Gastroesophageal sphincter (tissue), 4 donors: ENCODE measurements at regions not wholly inside any gene's neighbourhood (a gene's known extent, or its start where the extent isn't known, plus 50 kb on each side); places are given as distances from the start of the nearest gene placed in this dataset.

Source experiments
- ATAC-seq: fragments of 150-250 bp; one replicate; pipeline ENCODE4 v1.9.1; 2016; ENCODE audit warnings: mild to moderate bottlenecking, moderate library complexity
- H3K27ac ChIP-seq, 4 donors: fragments of 200-600 bp; sonication (generic) in 3 of 4; 1 replicate in 3 of 4; 2 replicates in 1 of 4; pipeline ENCODE4 v1.5.1; 2016 to 2019
- H3K27me3 ChIP-seq: fragments of 200-600 bp; sonication (generic); one replicate; pipeline ENCODE4 v1.5.1; 2019
- H3K36me3 ChIP-seq, 2 donors: fragments of 200-600 bp; sonication (generic); one replicate each; pipeline ENCODE4 v1.5.1; 2019; ENCODE audit warnings: control low read depth in 1 of 2
- H3K4me1 ChIP-seq, 3 donors: fragments of 200-600 bp; sonication (generic); 1 replicate in 2 of 3; 2 replicates in 1 of 3; pipeline ENCODE4 v1.5.1; 2016 to 2019; ENCODE audit warnings: control low read depth in 2 of 3
- H3K4me3 ChIP-seq, 2 donors: fragments of 200-600 bp; sonication (generic); one replicate each; pipeline ENCODE4 v1.5.1; 2019; ENCODE audit warnings: mild to moderate bottlenecking in 1 of 2, moderate library complexity in 1 of 2
- H3K9me3 ChIP-seq, 3 donors: fragments of 200-600 bp; sonication (generic); one replicate each; pipeline ENCODE4 v1.5.1; 2017 to 2019; ENCODE audit warnings: control low read depth in 2 of 3
- CTCF ChIP-seq, 4 experiments: fragments of 200-600 bp in 2 of 4; fragments of 450-650 bp in 2 of 4; sonication (generic) in 1 of 4; IDR thresholded peaks; one replicate each; pipeline ENCODE4 v1.5.1; 2017 to 2019; ENCODE audit warnings: antibody characterized with exemption in 4 of 4, mild to moderate bottlenecking in 2 of 4, moderate library complexity in 2 of 4
- EP300 ChIP-seq: sonication (generic); formaldehyde crosslinking; IDR thresholded peaks from one replicate; pipeline ENCODE4 v1.6.1; 2017; ENCODE audit warnings: antibody characterized with exemption, mild to moderate bottlenecking
- POLR2A ChIP-seq, 2 donors: fragments of 450-650 bp; IDR thresholded peaks; one replicate each; pipeline ENCODE4 v1.6.1; 2017; ENCODE audit warnings: antibody characterized with exemption in 2 of 2, mild to moderate bottlenecking in 2 of 2, moderate library complexity in 1 of 2
- POLR2AphosphoS5 ChIP-seq: sonication (generic); formaldehyde crosslinking; IDR thresholded peaks from one replicate; pipeline ENCODE4 v1.6.1; 2017; ENCODE audit warnings: antibody characterized with exemption
- WGBS, 2 donors: methylation state at CpG; one replicate each; pipeline ENCODE4 v1.1.5; 2018; ENCODE audit warnings: low coverage in 1 of 2; 5-methylcytosine and 5-hydroxymethylcytosine counted together

GRCh38 chr2:13474538-13474937 is 757.8 kb downstream of the TRIB2 start:
- Histone ChIP-seq H3K27ac (no peak overlapping the region), H3K4me1 (no peaks in the 10 kb centered on the region), H3K9me3 (no peaks in the 10 kb centered on the region), H3K4me3 (no peak overlapping the region), H3K27me3 (no peaks in the 10 kb centered on the region), H3K36me3 (no peaks in the 10 kb centered on the region)
- WGBS, 2 donors: 68 to 73% methylated on average over 4 of the region's 4 CpGs
- no peak for ATAC-seq
- TF ChIP-seq POLR2A (IDR thresholded peaks at IDR 0.05): no peak
- no peak for TF ChIP-seq POLR2AphosphoS5
- TF ChIP-seq EP300: no peak
- no peak for TF ChIP-seq CTCF (IDR thresholded peaks at IDR 0.05)

DNA sequence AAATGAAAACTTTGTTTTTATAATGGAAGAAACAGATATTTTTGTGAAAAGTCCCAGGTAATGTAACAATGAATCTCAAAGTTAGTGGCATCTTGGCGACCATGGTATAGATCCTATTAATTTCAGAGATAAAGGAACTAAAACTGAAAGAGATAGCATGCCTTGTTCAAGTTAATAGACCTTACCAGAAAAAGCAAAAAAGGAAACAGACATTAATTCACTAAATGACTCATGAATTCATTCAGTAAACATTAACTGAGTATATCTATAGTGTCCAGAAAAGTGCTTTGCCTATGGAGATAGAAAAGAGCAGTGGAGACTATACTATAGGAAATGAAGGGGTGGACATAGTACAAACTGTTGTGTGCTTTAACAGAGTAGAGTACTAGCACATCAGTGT is 763.3 kb downstream of the TRIB2 start:
- H3K4me3 ChIP-seq: no peak overlapping the region
- no peaks in the 10 kb centered on the region for H3K27me3 ChIP-seq
- no peak for TF ChIP-seq EP300
- TF ChIP-seq POLR2AphosphoS5: no peak
- TF ChIP-seq POLR2A (IDR thresholded peaks at IDR 0.05): no peak
- no peak for TF ChIP-seq CTCF (IDR thresholded peaks at IDR 0.05)
- no peaks in the 10 kb centered on the region for H3K36me3 ChIP-seq
- H3K27ac ChIP-seq: no peak overlapping the region
- 54 to 80% methylated on average over 1 of the region's 1 CpG for whole genome bisulfite sequencing, 2 donors
- H3K4me1 ChIP-seq: no peaks in the 10 kb centered on the region
- no peaks in the 10 kb centered on the region for H3K9me3 ChIP-seq
- ATAC-seq: no peak

DNA sequence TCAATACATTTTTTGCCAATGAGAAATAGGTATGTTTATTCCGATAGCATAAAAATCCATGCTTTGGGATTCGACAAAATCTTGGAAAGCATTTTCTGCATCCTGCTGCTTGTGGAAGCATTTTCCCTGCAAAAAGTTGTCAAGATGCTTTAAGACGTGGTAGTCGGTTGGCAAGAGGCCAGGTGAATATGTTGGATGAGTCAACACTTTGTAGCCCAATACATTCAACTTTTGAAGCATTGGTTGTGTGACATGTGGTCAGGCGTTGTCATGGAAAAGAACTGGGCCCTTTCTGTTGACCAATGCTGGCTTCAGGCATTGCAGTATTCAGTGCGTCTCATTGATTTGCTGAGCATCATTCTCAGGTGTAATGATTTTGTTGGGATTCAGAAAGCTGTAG is 764.5 kb downstream of the TRIB2 start:
- TF ChIP-seq POLR2A (IDR thresholded peaks at IDR 0.05) (no peak), CTCF (IDR thresholded peaks at IDR 0.05) (no peak), POLR2AphosphoS5 (no peak), EP300 (no peak)
- ATAC-seq: no peak
- H3K4me1 ChIP-seq: no peaks in the 10 kb centered on the region
- H3K27me3 ChIP-seq: no peaks in the 10 kb centered on the region
- no peaks in the 10 kb centered on the region for H3K9me3 ChIP-seq
- no peak overlapping the region for H3K4me3 ChIP-seq
- H3K27ac ChIP-seq: no peak overlapping the region
- H3K36me3 ChIP-seq: no peaks in the 10 kb centered on the region
- WGBS, 2 donors: 77 to 78% methylated on average over 5 of the region's 6 CpGs

DNA sequence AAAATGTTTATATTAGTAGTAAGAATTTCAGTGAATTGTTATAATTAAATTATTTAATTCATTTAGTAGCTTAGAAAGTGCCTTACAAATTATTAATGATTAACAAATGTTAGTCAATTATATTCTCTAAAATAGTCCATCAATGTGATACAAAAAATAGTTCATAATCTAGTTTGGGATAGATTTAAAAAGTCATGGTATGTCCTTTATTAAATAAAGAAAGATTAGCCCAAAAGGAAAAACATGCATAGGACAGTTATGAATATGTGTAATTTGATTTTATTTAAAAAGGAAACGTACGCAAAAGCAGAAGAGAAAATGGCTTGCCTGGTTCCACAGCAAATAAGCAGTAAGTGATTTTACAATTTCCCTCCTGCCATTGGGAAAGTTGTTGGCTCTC is 768.5 kb downstream of the TRIB2 start:
- WGBS, 2 donors: 73 to 88% methylated on average over 2 of the region's 2 CpGs
- H3K9me3 ChIP-seq: no peaks in the 10 kb centered on the region
- no peaks in the 10 kb centered on the region for H3K36me3 ChIP-seq
- ATAC-seq: no peak
- no peak for TF ChIP-seq EP300
- TF ChIP-seq POLR2AphosphoS5: no peak
- TF ChIP-seq CTCF (IDR thresholded peaks at IDR 0.05): no peak
- TF ChIP-seq POLR2A (IDR thresholded peaks at IDR 0.05): no peak
- H3K27me3 ChIP-seq: no peaks in the 10 kb centered on the region
- no peak overlapping the region for H3K27ac ChIP-seq
- no peaks in the 10 kb centered on the region for H3K4me1 ChIP-seq
- no peak overlapping the region for H3K4me3 ChIP-seq

DNA sequence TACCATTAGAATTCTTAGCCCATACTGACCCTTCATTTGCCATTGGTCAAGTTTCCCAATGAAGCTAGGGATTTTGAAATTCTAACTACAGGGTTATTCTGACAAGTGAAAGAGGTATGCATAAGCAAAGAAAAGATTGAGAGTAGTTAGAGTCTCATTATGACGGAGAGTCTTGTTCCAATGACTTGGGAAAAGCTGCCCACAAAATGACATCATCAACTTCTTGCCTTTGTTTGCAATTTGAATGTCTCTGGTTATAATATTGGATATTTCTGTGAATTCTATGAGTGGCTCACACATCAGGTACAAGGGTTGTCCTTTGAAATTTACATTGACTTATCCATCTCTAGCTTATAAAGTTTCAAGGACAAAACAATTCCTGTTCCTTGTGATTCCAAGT is 772.2 kb downstream of the TRIB2 start:
- no peak for ATAC-seq
- no peaks in the 10 kb centered on the region for H3K9me3 ChIP-seq
- no peak overlapping the region for H3K27ac ChIP-seq
- H3K4me1 ChIP-seq: no peaks in the 10 kb centered on the region
- 89 to 100% methylated on average over 1 of the region's 1 CpG for WGBS, 2 donors
- no peaks in the 10 kb centered on the region for H3K27me3 ChIP-seq
- no peaks in the 10 kb centered on the region for H3K36me3 ChIP-seq
- H3K4me3 ChIP-seq: no peak overlapping the region
- no peak for TF ChIP-seq CTCF (IDR thresholded peaks at IDR 0.05)
- no peak for TF ChIP-seq POLR2A (IDR thresholded peaks at IDR 0.05)
- no peak for TF ChIP-seq EP300
- TF ChIP-seq POLR2AphosphoS5: no peak
